ENCODE measurements at regions not wholly inside any gene's neighbourhood (a gene's known extent, or its start where the extent isn't known, plus 50 kb on each side); places are given as distances from the start of the nearest gene placed in this dataset.

GRCh38 chr2:94964193-94964592, 61.3 kb upstream of the MAL start:
- TF ChIP-seq, protein P1, sequence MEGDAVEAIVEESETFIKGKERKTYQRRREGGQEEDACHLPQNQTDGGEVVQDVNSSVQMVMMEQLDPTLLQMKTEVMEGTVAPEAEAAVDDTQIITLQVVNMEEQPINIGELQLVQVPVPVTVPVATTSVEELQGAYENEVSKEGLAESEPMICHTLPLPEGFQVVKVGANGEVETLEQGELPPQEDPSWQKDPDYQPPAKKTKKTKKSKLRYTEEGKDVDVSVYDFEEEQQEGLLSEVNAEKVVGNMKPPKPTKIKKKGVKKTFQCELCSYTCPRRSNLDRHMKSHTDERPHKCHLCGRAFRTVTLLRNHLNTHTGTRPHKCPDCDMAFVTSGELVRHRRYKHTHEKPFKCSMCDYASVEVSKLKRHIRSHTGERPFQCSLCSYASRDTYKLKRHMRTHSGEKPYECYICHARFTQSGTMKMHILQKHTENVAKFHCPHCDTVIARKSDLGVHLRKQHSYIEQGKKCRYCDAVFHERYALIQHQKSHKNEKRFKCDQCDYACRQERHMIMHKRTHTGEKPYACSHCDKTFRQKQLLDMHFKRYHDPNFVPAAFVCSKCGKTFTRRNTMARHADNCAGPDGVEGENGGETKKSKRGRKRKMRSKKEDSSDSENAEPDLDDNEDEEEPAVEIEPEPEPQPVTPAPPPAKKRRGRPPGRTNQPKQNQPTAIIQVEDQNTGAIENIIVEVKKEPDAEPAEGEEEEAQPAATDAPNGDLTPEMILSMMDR (conservative IDR thresholded peaks at IDR 0.05; ENCODE audit: low read length): no peak
- no peak for DNase-seq (ENCODE audit: low read depth)

DNA sequence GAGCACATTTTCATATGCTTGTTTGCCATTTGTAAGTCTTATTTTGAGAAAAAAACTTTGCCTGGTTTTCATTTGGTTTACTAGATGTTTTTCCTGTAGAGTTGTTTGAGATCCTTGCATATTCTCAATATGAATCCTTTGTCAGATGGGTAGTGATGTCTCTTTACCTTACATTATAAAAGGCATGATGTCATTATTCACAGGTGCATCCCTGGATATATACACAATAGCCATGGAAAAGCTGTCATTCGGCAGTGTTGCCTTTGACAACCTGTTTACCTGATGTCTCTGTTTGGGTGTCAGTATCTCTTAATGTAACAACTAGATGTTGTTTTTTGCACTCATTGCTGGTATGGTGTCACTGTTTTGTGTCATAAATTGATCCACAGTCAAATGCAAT, 58.8 kb upstream of the MAL start:
- TF ChIP-seq, protein P1 (conservative IDR thresholded peaks at IDR 0.05; ENCODE audit: low read length): no peak
- DNase-seq (ENCODE audit: low read depth): no peak
- H3K4me3 ChIP-seq (ENCODE audit: low read length): no peak overlapping the region

More at GRCh38 chr2:94964193-94964592, 61.3 kb upstream of the MAL start:
- no peak overlapping the region for H3K4me3 ChIP-seq (ENCODE audit: low read length)

- DNase-seq (ENCODE audit: low read depth): no peak
- H3K4me3 ChIP-seq (ENCODE audit: low read length): no peak overlapping the region
- TF ChIP-seq, protein P1 (conservative IDR thresholded peaks at IDR 0.05; ENCODE audit: low read length): no peak
These were observed 55.2 kb upstream of the MAL start for GRCh38 chr2:94970353-94970752.

Data from AG10803 (cell line).